ENCODE measurements at regions not wholly inside any gene's neighbourhood (a gene's known extent, or its start where the extent isn't known, plus 50 kb on each side); places are given as distances from the start of the nearest gene placed in this dataset.

DNA sequence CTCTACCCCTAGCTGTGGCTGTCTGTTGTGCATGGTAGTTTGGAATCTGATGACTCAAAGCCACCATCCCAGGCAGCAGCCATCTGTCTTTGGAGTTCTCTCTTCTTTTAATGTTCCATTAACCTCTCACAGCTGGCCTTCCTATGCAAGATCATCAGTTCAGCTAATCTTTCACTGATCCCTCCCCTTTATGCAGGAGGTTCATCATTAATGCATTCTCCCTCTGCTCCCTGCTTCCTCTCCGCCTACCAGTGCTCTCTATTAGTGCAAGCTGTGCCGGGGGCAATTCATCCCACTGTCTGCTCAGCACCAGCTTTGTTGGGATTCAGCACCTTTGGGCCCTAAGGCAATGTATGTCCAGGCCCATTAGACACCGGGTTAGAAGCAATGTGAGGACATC is 413.0 kb upstream of the LRRC4C start:
- H3K9me3 ChIP-seq (ENCODE audit: control insufficient read depth, insufficient read depth, low read depth, low read length), result no peaks in the 10 kb centered on the region
- H3K27ac ChIP-seq (ENCODE audit: low read length), result no peak overlapping the region
- H3K27me3 ChIP-seq (ENCODE audit: control insufficient read depth, insufficient read depth, low read length), result no peaks in the 10 kb centered on the region
- intact Hi-C loops (cut with micrococcal nuclease; ENCODE audit: unreplicated experiment) (no loop called here), in situ Hi-C loops (cut with HindIII; ENCODE audit: low pct_unique_long_range_greater_than_20kb, low sequenced_read_pairs) (no loop called here)
- POLR2A ChIA-PET, result no interaction called here
- no peaks in the 10 kb centered on the region for H3K36me3 ChIP-seq (ENCODE audit: control insufficient read depth, insufficient read depth, low read length)
- TF ChIP-seq, protein P1, sequence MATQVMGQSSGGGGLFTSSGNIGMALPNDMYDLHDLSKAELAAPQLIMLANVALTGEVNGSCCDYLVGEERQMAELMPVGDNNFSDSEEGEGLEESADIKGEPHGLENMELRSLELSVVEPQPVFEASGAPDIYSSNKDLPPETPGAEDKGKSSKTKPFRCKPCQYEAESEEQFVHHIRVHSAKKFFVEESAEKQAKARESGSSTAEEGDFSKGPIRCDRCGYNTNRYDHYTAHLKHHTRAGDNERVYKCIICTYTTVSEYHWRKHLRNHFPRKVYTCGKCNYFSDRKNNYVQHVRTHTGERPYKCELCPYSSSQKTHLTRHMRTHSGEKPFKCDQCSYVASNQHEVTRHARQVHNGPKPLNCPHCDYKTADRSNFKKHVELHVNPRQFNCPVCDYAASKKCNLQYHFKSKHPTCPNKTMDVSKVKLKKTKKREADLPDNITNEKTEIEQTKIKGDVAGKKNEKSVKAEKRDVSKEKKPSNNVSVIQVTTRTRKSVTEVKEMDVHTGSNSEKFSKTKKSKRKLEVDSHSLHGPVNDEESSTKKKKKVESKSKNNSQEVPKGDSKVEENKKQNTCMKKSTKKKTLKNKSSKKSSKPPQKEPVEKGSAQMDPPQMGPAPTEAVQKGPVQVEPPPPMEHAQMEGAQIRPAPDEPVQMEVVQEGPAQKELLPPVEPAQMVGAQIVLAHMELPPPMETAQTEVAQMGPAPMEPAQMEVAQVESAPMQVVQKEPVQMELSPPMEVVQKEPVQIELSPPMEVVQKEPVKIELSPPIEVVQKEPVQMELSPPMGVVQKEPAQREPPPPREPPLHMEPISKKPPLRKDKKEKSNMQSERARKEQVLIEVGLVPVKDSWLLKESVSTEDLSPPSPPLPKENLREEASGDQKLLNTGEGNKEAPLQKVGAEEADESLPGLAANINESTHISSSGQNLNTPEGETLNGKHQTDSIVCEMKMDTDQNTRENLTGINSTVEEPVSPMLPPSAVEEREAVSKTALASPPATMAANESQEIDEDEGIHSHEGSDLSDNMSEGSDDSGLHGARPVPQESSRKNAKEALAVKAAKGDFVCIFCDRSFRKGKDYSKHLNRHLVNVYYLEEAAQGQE (IDR thresholded peaks at IDR 0.05; ENCODE audit: insufficient read depth in 1 of 2, low read depth in 2 of 2, low read length in 1 of 2), result no peak
- TF ChIP-seq, protein P2, sequence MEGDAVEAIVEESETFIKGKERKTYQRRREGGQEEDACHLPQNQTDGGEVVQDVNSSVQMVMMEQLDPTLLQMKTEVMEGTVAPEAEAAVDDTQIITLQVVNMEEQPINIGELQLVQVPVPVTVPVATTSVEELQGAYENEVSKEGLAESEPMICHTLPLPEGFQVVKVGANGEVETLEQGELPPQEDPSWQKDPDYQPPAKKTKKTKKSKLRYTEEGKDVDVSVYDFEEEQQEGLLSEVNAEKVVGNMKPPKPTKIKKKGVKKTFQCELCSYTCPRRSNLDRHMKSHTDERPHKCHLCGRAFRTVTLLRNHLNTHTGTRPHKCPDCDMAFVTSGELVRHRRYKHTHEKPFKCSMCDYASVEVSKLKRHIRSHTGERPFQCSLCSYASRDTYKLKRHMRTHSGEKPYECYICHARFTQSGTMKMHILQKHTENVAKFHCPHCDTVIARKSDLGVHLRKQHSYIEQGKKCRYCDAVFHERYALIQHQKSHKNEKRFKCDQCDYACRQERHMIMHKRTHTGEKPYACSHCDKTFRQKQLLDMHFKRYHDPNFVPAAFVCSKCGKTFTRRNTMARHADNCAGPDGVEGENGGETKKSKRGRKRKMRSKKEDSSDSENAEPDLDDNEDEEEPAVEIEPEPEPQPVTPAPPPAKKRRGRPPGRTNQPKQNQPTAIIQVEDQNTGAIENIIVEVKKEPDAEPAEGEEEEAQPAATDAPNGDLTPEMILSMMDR (IDR thresholded peaks at IDR 0.05), result no peak
- TF ChIP-seq TCF7L2 (IDR thresholded peaks at IDR 0.05; ENCODE audit: low read depth, low read length), result no peak
- TF ChIP-seq POLR2AphosphoS5 (IDR thresholded peaks at IDR 0.05; ENCODE audit: low read depth, low read length), result no peak
- DNase-seq (ENCODE audit: low read depth, low spot score) (no peak), ATAC-seq (no peak)
- no peaks in the 10 kb centered on the region for H3K4me1 ChIP-seq (ENCODE audit: control insufficient read depth, insufficient read depth, low read length)
- CTCF ChIA-PET, result no interaction called here
- no peak overlapping the region for H3K4me3 ChIP-seq (ENCODE audit: low read depth in 2 of 2, low read length in 2 of 2)
- BruUV-seq (replicated peaks), result no TSS peak

DNA sequence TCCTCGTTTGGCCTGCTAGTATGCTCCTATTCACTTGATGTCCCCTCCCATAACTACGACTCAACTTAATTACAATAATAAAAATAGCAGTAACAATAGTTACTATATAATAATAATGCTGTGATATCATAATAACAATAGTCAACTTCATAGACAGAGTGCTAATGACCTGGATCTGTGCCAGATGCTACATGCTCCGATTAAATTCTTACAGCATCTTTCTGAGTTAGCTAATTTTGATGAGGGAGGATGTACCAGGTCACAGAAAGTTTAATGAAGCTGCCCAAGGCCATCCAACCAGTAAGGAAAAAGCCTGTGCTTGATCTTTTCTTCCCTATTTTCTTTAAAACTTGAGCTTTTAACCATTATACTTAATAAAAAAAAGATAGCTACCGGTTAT is 413.4 kb upstream of the LRRC4C start:
- intact Hi-C loops (cut with micrococcal nuclease; ENCODE audit: unreplicated experiment), result no loop called here
- DNase-seq (ENCODE audit: low read depth, low spot score), result no peak
- no peak overlapping the region for H3K4me3 ChIP-seq (ENCODE audit: low read depth in 2 of 2, low read length in 2 of 2)
- TF ChIP-seq, protein P2 (IDR thresholded peaks at IDR 0.05), result no peak
- TF ChIP-seq POLR2AphosphoS5 (IDR thresholded peaks at IDR 0.05; ENCODE audit: low read depth, low read length) (no peak), SIN3A (IDR thresholded peaks at IDR 0.05; ENCODE audit: borderline replicate concordance, insufficient read depth, low read depth, low read length) (no peak), TCF7L2 (IDR thresholded peaks at IDR 0.05; ENCODE audit: low read depth, low read length) (no peak)
- TF ChIP-seq, protein P1 (IDR thresholded peaks at IDR 0.05; ENCODE audit: insufficient read depth in 1 of 2, low read depth in 2 of 2, low read length in 1 of 2), result no peak
- H3K27me3 ChIP-seq (ENCODE audit: control insufficient read depth, insufficient read depth, low read length), result no peaks in the 10 kb centered on the region
- no peaks in the 10 kb centered on the region for H3K36me3 ChIP-seq (ENCODE audit: control insufficient read depth, insufficient read depth, low read length)
- no peaks in the 10 kb centered on the region for H3K9me3 ChIP-seq (ENCODE audit: control insufficient read depth, insufficient read depth, low read depth, low read length)
- no peak overlapping the region for H3K27ac ChIP-seq (ENCODE audit: low read length)
- ChIA-PET CTCF (no interaction called here), POLR2A (no interaction called here)
- no peaks in the 10 kb centered on the region for H3K4me1 ChIP-seq (ENCODE audit: control insufficient read depth, insufficient read depth, low read length)
- no TSS peak for BruUV-seq (replicated peaks)
- in situ Hi-C loops (cut with HindIII; ENCODE audit: low pct_unique_long_range_greater_than_20kb, low sequenced_read_pairs), result no loop called here
- no peak for ATAC-seq

All from Panc1 (cell line).